GM19025 (cell line): ENCODE measurements at regions not wholly inside any gene's neighbourhood (a gene's known extent, or its start where the extent isn't known, plus 50 kb on each side); places are given as distances from the start of the nearest gene placed in this dataset.

Source experiments
- ATAC-seq: cut with Tn5 transposase; IDR thresholded peaks from one replicate; pipeline ENCODE4 v1.9.1; 2021; ENCODE audit warnings: mild to moderate bottlenecking, low read depth, moderate library complexity; ENCODE audit not compliant: unreplicated experiment

DNA sequence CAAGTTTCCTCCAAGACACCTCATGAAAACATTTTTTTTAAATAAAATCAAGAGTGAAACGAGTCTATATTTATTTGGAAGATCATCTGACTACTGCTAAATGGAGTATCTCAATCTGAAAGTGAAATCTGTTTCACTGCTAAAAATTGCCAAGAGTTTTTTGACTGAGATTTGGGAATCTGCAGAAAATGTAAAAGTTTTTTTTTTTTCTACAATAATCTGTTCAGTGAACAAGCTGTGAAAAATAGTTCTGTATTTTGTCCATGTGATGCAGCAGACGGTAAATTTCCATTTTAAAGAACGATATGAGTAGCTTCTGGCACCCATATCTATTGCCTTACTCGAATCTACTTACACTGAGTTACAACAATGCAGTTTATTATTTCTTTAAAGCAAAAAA, 519.7 kb downstream of the PLCL1 start:
- ATAC-seq: no peak

DNA sequence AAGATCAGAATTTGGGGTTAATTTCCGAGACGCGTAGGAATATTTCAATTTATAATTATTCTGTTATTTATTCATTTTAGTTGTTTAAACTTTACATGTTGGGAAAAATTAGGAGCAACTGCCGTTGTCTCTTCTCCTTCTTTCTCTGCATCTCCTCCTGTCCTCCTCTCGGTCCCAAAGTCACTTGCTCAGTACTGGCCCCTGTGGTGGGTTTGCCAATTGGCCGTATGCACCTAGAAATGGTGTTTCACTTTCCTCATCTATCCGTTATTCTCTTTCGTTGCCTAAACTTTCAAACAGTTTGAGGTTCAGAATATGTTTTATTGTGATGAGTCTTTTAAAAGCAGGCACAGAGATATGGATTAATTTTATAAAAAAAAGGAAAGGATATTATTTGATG, 517.9 kb downstream of the PLCL1 start:
- no peak for ATAC-seq

DNA sequence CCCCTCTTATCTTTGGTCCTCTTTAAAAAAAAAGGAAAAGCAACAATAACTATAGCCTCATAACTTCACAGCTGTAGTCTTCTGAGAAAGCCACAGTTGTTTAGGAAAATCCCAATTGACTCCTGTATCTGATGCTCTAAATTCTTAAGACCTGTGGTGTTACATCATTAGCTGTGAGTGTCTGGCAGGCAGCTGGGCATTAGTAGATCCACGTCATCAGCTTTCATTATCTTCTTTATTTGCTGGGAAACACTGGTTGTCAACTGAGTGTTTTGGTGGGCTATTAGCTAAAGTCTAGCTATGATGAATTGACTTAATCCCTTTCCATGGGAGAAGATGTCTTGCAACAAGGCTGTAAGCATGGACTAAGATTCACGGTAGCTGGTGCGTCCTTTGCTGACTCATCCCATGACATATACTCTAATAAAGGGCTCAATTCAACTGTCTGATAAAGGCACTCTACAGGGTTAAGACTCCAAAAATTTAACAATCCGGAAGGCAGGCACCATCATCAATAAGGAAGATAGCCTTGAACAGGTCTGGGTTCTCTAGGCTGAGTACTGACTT, 517.2 kb downstream of the PLCL1 start:
- no peak for ATAC-seq

DNA sequence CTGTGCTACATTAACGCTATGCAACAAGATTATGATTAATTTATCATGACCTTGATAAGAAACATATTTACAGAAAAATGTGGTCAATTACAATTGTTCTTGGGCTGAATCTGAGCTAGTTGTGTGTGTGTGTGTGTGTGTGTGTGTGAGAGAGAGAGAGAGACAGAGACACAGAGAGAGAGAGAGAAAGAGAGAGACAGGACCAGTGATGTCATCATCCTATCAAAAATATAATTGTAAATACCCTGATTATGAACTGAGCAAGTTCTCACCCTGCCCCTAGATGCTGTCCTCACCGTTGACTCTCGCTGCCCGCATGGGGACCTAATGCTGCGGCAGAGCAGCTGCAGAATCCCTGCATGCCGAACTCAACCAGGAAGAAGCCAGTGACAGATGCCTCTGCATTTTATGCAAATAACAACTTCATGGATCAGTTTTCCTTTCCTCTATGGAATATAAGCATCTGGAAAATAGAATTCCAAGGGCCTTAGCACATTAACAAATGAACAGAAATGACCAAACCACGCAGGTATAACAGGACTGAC, 512.5 kb downstream of the PLCL1 start:
- ATAC-seq: no peak

DNA sequence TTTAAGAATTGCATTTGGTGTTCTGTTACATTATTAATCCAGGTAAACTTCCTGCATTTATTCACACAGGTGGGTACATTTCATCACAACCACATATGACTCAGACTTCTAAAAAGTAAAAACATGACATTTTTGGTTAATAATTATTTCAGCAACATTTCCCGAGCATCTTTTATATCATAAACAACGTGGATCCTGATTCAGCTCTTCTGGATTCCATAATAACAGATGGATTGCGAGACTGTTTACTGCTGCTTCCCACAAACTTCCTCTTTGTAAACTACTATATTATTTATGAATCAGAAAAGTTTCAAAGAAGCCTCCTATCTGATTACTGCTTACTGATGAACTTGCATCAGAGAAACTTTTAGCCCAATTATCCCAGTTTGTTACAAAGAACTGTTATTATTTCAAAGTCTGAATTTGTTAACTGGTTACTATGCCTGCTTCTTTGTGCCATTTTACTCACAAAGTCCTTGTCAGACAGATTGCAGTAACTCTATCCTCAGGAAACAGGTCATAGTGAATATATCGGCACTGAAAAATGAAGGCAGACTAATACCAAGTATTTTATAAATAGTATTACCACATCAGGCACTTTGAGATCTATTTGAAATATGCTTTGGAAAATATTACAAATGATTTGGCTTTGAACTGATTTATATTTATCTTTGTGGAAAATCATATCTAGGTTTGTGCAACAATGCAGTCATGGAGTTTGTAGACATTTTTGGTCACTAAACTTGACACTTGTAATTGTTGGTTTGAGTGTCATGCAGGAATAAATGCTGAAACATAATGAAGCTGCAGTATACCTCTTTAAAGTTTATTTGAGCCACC, 511.6 kb downstream of the PLCL1 start:
- ATAC-seq: no peak

DNA sequence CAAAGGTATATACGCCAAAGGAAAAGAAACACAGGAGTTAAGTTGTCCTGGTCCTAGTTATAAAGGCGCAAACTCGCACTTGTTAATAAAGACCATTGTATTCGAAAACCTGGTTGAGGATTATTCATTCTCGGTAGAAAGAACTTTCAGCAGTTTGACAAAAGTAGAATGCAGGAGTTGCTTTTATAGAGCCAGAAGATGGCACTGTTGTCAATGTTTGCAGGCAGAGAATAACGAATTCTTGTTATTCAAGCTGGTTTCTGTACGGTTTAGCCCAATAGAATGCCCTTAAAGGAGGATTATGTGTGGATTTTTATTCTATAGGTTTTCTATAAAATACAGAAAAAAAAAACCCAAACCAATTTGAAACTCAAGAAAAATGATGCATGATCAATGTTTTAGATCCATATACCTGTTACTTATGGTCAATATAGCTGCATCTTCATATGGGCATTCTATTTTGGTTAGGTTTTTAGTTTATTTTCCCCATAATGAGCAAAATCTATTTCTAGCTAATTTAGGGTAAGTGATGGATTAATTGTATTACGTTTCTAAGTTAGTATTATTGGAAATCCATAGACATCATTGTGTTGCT, 510.3 kb downstream of the PLCL1 start:
- ATAC-seq: no peak

DNA sequence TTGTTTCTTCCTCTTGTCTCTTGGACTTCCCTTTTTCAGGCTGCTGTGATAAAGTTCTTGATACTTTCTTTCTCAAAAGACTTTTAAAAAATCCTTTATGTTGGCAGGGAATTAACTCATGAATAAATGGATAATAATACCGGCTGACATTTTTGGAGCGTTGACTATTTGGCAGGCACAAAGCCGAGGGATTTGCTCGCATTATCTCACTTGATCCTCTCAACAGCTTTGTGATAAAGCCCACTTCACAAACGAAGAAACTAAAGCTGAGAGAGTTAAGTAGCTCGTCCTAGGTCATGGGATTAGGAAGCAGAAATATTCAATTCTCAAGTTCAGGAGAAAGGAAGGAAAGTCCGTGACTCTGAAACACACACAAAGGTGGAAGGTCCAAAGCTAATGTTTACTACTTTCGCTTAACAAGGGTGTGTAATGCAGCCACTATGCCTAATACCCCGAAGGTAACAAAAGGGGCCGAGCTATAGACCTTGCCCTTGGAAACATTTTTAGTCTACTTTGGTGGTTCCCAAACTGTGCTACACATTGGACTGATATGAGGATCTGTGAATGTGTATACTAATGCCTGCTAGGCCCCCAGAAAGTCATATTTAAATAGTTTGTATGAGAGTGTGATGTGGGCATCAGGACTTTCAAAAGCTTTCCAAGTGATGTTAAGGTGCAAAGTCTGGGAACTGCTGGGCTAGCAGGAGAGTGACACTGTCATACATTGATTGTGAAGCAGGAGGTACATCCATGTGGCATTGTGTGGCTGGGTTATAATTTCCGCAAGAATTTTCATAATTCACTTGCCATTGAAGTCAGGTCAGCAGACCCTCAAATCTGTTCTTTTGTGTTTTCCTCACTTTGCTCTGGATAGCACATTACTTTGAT, 508.4 kb downstream of the PLCL1 start:
- ATAC-seq: no peak

DNA sequence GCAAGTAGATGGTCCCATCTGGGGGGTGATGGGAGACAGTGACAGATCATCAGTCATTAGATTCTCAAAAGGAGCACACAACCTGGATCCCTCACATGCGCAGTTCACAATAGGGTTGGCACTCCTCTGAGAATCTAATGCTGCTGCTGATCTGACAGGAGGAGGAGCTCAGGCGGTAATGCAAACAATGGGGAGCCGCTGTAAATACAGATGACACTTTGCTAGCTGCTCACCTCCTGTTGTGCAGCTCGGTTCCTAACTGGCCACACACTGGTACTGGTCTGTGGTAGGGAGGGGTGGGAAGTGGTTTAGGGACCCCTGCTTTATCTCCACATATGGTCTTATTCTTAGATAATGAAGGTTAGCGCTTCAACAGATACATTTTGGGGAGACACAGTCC, 506.6 kb downstream of the PLCL1 start:
- ATAC-seq: no peak

DNA sequence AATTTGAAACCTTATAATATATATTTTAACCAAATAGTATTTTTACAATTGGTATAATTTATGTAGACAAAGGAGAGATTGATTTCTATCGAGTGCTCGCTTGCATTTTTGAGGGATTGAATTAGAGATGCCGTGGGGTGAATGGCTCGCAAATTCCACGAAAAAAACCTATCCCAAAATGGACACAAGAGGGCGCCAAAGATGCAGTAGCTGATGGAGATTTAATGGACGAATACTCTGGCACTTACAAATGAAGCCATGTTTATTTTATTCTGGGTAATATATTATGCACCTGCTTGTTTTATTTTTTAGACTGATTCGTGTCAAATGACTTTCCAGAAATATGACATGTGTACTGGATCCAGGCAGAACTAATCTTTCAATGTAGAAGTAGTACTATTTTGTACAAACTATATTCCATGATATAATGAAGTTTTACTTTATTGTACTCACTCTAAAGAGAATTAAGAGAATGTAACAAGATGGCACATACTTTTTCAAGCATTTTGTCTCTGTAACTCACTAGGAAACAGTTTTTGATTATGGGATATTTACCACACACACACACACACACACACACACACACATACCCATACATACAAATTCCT, 505.4 kb downstream of the PLCL1 start:
- no peak for ATAC-seq

DNA sequence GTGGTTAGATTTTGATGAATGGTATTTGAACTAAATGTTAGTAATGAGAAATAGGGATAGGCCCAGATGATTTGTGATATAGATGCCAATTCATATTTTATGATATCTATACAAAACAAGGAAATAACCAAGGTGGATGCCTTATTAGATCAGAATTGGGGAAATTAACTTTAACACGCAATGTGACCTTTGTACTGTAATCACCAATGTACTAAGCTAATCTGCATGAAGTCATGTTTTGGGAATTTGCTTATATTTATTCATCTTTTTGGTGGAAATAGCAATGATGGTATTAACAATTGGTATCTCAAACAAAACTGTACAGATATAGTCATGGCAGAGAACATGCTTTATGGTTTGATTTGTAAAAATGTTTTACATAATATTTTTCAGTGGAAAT, 504.7 kb downstream of the PLCL1 start:
- no peak for ATAC-seq

DNA sequence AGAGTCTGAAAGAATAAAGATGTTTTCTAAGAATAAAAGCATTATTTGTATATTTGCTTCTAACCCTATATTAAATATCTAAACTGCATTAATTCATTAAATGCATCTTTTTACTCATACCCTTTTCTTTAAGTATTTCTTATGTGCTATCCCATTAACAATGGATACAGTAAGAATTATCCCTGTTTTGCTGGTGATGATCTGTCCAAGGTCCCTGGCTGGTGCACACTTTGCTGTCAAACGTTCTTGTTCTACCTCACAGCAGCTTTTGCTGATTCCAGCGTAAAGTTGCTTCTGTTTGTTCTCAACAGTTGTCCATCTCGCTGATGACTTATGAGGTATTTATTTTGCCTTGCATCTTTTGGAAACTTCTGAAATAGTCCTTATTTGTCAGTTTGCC, 504.0 kb downstream of the PLCL1 start:
- no peak for ATAC-seq

DNA sequence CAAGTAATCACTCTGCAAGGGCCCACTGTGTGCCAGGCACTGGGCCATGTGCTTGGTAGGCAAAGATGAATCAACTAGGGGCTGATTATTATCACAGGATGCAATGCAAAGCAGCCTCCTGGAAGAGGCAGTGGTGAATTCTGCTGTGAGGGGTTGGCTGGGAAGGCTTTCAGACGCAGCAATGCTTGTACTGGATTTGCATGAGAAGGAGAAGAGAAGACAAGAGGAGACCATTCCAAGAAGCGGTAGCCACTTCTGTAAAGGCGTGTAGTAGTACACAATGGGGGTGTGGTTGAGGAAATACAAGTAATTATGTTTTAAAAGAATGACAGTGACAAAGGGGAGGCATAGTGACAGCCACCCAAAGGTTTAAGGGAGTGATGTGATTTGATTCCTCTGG, 502.7 kb downstream of the PLCL1 start:
- ATAC-seq: no peak

DNA sequence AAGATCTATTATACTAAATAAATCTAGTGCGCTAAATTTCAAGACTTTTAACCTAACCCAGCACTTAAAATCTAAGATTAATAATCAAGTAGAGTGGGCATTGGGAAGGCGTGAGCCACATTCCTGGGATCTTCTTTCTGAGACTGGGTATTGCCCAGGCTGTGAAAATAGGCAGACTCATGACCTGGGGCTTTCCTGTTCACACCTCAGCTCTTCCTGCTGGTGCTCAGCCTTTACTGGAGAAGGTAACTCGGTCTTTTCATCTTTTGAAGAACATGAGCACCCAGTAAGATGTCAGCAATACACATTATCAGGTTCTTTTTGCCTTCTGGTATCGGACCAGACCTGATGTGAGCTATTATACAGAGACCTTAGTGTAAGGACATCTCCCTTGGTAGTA, 500.5 kb downstream of the PLCL1 start:
- ATAC-seq: no peak

DNA sequence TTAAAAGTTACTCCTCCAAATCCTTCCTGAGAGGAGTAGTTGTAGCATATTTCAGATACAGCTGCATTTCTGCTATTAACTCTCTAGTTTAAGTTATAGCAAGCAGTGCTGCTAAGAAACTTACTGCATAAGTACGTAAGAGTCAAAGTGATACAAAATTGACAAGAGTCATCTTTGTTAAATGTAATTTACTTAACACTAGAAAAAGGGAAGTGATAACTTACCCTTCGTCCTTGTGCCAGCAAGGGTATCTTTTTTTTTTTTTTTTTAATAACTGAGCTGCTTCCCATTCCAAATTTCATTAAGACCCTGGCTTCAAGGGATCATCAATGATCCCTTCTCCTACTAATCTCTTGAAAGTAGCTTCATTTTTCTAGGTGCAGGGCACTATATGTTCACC, 493.0 kb downstream of the PLCL1 start:
- peak; percentile 26 for ATAC-seq

DNA sequence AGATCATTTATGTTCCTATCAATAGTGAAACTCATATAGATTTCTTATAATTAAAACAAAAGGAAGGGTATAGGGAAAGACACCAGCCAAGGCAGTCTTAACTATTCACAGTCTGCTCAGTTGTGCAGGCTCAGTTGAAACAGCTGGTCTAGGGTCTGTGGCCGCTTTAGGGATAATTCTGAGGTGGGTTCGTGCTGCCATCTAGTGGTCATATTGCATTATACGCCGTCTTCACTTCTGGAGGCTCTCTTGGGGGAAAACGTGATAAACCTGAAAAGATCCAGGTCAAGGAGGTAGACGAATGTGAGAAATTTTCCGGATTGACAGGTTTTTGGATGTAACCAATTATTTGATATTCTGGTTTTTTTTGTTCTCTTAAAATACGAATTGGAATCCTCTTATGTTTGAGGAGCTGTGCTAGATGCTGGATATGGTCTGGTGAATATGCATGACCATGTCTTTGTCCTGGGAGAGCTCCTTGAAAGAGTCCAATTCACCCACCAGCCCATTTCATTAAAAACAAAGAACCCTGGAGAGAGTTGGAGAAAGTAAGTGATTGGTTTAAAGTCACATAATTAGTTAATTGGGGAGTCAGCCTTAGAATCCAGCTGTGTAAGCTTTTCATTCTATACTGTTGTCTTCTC, 492.4 kb downstream of the PLCL1 start:
- ATAC-seq: peak; percentile 59

DNA sequence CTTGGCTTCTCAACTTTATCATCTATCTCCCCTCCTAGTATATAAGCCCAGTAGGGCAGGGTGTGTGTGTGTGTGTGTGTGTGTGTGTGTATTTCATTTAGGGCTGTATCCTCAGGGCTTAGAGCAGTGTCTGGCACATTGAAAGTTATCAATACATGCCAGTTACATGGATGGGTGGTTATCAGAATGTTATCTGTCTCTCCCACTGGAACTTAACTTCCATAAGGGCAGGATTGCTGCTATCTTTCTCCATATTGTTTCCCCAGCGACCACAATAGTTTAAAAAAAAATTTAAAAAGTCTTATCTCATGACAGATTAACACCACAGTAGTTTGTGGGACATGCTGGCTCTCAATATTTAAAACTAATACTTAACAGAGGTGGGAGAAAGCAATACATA, 488.9 kb downstream of the PLCL1 start:
- ATAC-seq: no peak

DNA sequence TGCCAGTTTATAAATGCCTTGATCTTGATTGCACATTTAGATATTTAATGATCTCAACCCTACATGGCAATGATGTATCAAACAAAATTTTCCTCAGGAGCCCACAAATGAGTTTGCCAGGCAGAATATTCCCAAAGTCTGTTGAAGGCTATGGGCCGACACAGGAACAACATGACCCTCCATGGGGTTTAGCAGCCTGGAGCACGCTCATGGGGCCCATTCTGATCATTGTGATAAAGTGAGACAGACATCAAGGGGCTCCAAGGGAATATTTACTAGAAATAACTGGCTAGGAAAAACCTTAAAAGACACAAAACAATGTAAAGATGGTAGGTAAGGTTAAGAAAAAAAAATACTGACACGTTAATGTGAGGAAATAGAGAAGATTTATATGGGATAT, 485.4 kb downstream of the PLCL1 start:
- ATAC-seq: no peak

DNA sequence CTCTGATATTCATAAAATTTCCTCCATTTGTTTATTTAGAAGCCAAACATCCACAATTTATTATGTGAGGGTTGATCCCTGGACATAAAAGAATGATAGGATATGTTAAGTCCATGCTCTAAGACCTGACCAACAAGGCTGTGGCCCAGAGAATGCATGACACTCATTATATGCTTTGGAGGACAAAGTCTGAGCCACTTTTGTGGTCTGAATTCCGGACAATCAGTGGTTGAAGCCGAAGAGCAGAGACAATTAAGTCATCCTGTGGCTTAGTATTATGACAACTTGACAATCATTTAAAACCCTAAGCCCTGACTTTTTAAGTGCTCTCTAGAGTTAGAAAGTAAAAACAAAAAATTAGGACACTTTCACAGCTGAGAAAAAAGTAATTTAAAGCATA, 483.3 kb downstream of the PLCL1 start:
- no peak for ATAC-seq

DNA sequence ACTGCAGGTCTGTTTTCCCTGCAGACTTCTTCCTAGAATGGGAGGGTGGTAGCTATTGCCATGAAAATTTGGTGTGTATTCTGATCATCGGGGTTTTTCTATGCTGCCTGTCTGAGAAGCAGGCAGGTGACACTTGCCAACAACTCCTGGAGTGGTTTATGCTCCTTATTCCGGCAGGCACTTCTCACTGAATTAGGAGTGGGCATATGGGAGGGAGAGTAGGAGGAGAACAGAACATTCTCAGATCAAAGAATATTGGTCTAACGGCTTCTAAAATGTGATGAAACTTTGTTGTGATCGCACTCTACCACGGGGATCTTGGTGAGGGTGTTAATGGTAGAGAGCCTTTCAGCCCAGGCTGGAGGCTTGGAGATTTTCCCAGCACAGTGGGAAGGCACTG, 480.8 kb downstream of the PLCL1 start:
- ATAC-seq: no peak

DNA sequence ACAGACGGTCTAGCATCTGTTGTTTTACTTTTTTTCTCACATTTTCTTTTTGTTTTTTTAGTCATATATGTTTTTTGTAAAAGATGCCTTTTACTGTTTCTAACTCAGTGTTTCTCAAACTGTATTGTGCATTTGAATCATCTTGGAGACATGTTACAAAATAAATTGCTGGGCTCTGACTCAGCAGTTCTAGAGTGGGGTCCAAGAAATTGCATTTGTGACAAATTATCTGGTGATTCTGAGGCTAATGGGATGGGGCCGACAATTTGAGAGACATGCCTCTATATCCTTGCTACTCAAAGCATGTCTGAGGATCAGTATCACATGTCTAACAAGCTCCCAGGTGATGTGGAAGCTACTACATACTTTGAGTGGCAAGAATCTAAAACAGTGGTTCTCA, 478.8 kb downstream of the PLCL1 start:
- ATAC-seq: no peak
